Fibroblast of skin of scalp (primary cell): ENCODE measurements at regions not wholly inside any gene's neighbourhood (a gene's known extent, or its start where the extent isn't known, plus 50 kb on each side); places are given as distances from the start of the nearest gene placed in this dataset.
A peak's percentile ranks its signal among the peaks of the same experiment; 100 is the strongest.

Experiments used
- DNase-seq: peaks from one replicate; pipeline ENCODE4 v3.0.0-alpha.2; 2013

- DNase-seq = no peak
These were observed 269.7 kb downstream of the FOXD2 start for GRCh38 chr1:47707503-47707902.

- no peak for DNase-seq
These were observed 270.2 kb downstream of the FOXD2 start for GRCh38 chr1:47708019-47708535.

GRCh38 chr1:47708658-47709018 lies 270.8 kb downstream of the FOXD2 start:
- no peak for DNase-seq

- DNase-seq = peak; percentile 80
These were observed 271.4 kb downstream of the FOXD2 start for GRCh38 chr1:47709019-47709871.

GRCh38 chr1:47709872-47710231 lies 272.0 kb downstream of the FOXD2 start:
- no peak for DNase-seq

GRCh38 chr1:47710329-47711071 lies 272.7 kb downstream of the FOXD2 start:
- DNase-seq = peak; percentile 43
